Prostate gland (tissue), 2 donors: ENCODE measurements at regions not wholly inside any gene's neighbourhood (a gene's known extent, or its start where the extent isn't known, plus 50 kb on each side); places are given as distances from the start of the nearest gene placed in this dataset.

Experiments used
- CTCF ChIP-seq, 4 experiments: fragments of 200-600 bp in 2 of 4; fragments of 450-650 bp in 2 of 4; sonication (generic) in 2 of 4; IDR thresholded peaks; 1 replicate in 3 of 4; 2 replicates in 1 of 4; pipeline ENCODE4 v1.5.1; 2016 to 2019; ENCODE audit warnings: antibody characterized with exemption in 4 of 4, mild to moderate bottlenecking in 2 of 4, moderate library complexity in 2 of 4
- POLR2A ChIP-seq: fragments of 450-650 bp; IDR thresholded peaks from one replicate; pipeline ENCODE4 v1.6.1; 2016; ENCODE audit warnings: antibody characterized with exemption, mild to moderate bottlenecking

- TF ChIP-seq CTCF (IDR thresholded peaks at IDR 0.05), result no peak
- no peak for TF ChIP-seq POLR2A
These were observed 626.6 kb upstream of the TPK1 start for GRCh38 chr7:145462463-145462862.
